PC-9 (cell line): ENCODE measurements at regions not wholly inside any gene's neighbourhood (a gene's known extent, or its start where the extent isn't known, plus 50 kb on each side); places are given as distances from the start of the nearest gene placed in this dataset.
"Not testable (repeated sequence)": the region's sequence is repeated elsewhere in the genome, so short reads cannot be mapped to it uniquely, and the experiment has no call there.

Experiments
- BruUV-seq: library from RNA; stranded (reverse); fragments of 400-500 nt; replicated peaks from 2 replicates; lab custom pipeline; 2021; lab: Mats Ljungman, UMichigan
- CTCF ChIA-PET: fragments of 300-600 bp; sonication (Branson Sonifier 250); formaldehyde crosslinking; loops from one replicate; lab custom pipeline; 2022; ENCODE audit warnings: antibody characterized with exemption; lab: Charles Lee
- POLR2A ChIA-PET: fragments of 300-600 bp; sonication (Branson Sonifier 250); formaldehyde crosslinking; loops from one replicate; lab custom pipeline; 2022; ENCODE audit warnings: antibody characterized with exemption; ENCODE audit not compliant: unreplicated experiment; lab: Charles Lee
- DNase-seq, 2 experiments: peaks; one replicate each; pipeline versions ENCODE4 v3.0.0 to v3.0.0-alpha.2; 2015 to 2022; ENCODE audit warnings: mixed read lengths in 1 of 2
- H2AFZ ChIP-seq: fragments of 200-600 bp; sonication (generic); 2 replicates; pipeline ENCODE4 v1.8.1; 2017; ENCODE audit warnings: antibody characterized with exemption
- H3F3A ChIP-seq: fragments of 200-600 bp; sonication (generic); 2 replicates; pipeline ENCODE4 v1.8.1; 2017; ENCODE audit warnings: antibody characterized with exemption, mild to moderate bottlenecking, low read depth; ENCODE audit not compliant: insufficient read depth
- H3K27ac ChIP-seq: fragments of 200-600 bp; sonication (generic); 2 replicates; pipeline ENCODE4 v1.6.1; 2016; ENCODE audit warnings: mixed run types
- H3K27me3 ChIP-seq: fragments of 200-600 bp; sonication (generic); 2 replicates; pipeline ENCODE4 v1.6.1; 2016; ENCODE audit warnings: low read depth, mixed run types; ENCODE audit not compliant: insufficient read depth
- H3K36me3 ChIP-seq: fragments of 200-600 bp; sonication (generic); 2 replicates; pipeline ENCODE4 v1.6.1; 2016; ENCODE audit warnings: low read depth, mixed run types
- H3K4me1 ChIP-seq: fragments of 200-600 bp; sonication (generic); replicated peaks from 2 replicates; pipeline ENCODE4 v1.6.1; 2016; ENCODE audit warnings: mixed run types; ENCODE audit not compliant: insufficient read depth
- H3K4me2 ChIP-seq: fragments of 200-600 bp; sonication (generic); 2 replicates; pipeline ENCODE4 v1.6.1; 2017; ENCODE audit warnings: mixed run types
- H3K4me3 ChIP-seq: fragments of 200-600 bp; sonication (generic); 2 replicates; pipeline ENCODE4 v1.6.1; 2016; ENCODE audit warnings: mixed run types
- H3K79me2 ChIP-seq: fragments of 200-600 bp; sonication (generic); 2 replicates; pipeline ENCODE4 v1.6.1; 2017; ENCODE audit warnings: low read depth, mixed run types
- H3K9me2 ChIP-seq: fragments of 200-600 bp; sonication (generic); 2 replicates; pipeline ENCODE4 v1.8.1; 2017; ENCODE audit warnings: mild to moderate bottlenecking; ENCODE audit not compliant: insufficient read depth
- H3K9me3 ChIP-seq: fragments of 200-600 bp; sonication (generic); 2 replicates; pipeline ENCODE4 v1.8.1; 2016; ENCODE audit warnings: low read depth; ENCODE audit not compliant: insufficient read depth
- H4K20me1 ChIP-seq: fragments of 200-600 bp; sonication (generic); 2 replicates; pipeline ENCODE4 v1.8.1; 2017; ENCODE audit not compliant: insufficient read depth
- EZH2 ChIP-seq: fragments of 200-600 bp; sonication (generic); IDR thresholded peaks from 2 replicates; pipeline ENCODE4 v1.8.0; 2017; ENCODE audit warnings: antibody characterized with exemption, low read depth
- intact Hi-C: fragments of 100-400 bp; cut with micrococcal nuclease; formaldehyde crosslinking; loops from one replicate; pipeline ENCODE4 v1.10.0; 2022; ENCODE audit not compliant: unreplicated experiment
- TF ChIP-seq, protein P1 (sequence below): fragments of 200-600 bp; sonication (generic); conservative IDR thresholded peaks from 2 replicates; pipeline ENCODE4 v1.6.1; 2017; ENCODE audit warnings: mixed run types, antibody characterized with exemption, mild to moderate bottlenecking, moderate library complexity

DNA sequence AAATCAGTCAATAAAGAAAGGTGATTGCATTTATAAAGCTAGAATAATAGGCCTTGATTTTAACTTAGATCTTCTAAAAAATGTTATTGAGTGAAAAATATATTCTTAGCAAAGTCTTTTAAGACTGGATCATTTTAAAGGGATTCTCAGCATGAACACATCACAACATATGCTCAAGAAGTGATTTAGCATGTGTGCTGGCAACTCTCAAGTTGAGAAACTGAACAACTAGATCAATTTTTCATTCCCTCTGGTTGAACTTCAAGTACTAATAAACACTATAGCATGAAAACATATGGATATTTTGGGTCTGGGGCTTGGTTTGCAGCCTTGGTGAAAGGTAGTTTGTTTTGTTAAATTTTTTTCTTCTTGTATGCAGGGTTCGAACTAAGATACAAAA, 107.8 kb upstream of the PNPT1 start:
- no peak for DNase-seq
- no peak for TF ChIP-seq EZH2
- TF ChIP-seq, protein P1, sequence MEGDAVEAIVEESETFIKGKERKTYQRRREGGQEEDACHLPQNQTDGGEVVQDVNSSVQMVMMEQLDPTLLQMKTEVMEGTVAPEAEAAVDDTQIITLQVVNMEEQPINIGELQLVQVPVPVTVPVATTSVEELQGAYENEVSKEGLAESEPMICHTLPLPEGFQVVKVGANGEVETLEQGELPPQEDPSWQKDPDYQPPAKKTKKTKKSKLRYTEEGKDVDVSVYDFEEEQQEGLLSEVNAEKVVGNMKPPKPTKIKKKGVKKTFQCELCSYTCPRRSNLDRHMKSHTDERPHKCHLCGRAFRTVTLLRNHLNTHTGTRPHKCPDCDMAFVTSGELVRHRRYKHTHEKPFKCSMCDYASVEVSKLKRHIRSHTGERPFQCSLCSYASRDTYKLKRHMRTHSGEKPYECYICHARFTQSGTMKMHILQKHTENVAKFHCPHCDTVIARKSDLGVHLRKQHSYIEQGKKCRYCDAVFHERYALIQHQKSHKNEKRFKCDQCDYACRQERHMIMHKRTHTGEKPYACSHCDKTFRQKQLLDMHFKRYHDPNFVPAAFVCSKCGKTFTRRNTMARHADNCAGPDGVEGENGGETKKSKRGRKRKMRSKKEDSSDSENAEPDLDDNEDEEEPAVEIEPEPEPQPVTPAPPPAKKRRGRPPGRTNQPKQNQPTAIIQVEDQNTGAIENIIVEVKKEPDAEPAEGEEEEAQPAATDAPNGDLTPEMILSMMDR: no peak
- Histone ChIP-seq H4K20me1 (no peaks in the 10 kb centered on the region), H3K9me2 (no peaks in the 10 kb centered on the region), H3K79me2 (no peaks in the 10 kb centered on the region), H3K36me3 (no peaks in the 10 kb centered on the region), H3K9me3 (no peaks in the 10 kb centered on the region), H3F3A (no peaks in the 10 kb centered on the region), H3K4me1 (no peaks in the 10 kb centered on the region), H2AFZ (no peak overlapping the region), H3K27ac (no peak overlapping the region), H3K27me3 (no peaks in the 10 kb centered on the region), H3K4me2 (no peak overlapping the region), H3K4me3 (no peak overlapping the region)
- BruUV-seq: no TSS peak
- CTCF ChIA-PET: no interaction called here
- intact Hi-C loops: no loop called here
- POLR2A ChIA-PET: no interaction called here

DNA sequence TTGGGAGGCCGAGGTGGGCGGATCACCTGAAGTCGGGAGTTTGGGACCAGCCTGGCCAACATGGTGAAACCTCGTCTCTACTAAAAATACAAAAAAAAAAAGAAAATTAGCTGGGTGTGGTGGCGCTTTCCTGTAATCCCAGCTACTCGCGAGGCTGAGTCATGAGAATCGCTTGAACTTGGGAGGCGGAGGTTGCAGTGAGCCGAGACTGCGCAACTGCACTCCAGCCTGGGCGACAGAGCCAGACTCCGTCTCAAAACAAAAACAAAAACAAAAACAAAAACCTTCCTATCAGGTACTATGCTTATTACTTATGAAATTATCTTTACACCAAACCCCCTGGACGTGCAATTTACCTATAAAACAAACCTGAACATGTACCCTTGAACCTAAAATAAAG, 106.0 kb upstream of the PNPT1 start:
- H3K4me3 ChIP-seq, H3K4me2 ChIP-seq, H3K27me3 ChIP-seq, DNase-seq, BruUV-seq, H3K9me3 ChIP-seq, H3K4me1 ChIP-seq, H3K27ac ChIP-seq, POLR2A ChIA-PET, H3K9me2 ChIP-seq, intact Hi-C loops, H3K36me3 ChIP-seq, H2AFZ ChIP-seq, CTCF ChIA-PET, H4K20me1 ChIP-seq, H3F3A ChIP-seq, H3K79me2 ChIP-seq: not testable (repeated sequence)

DNA sequence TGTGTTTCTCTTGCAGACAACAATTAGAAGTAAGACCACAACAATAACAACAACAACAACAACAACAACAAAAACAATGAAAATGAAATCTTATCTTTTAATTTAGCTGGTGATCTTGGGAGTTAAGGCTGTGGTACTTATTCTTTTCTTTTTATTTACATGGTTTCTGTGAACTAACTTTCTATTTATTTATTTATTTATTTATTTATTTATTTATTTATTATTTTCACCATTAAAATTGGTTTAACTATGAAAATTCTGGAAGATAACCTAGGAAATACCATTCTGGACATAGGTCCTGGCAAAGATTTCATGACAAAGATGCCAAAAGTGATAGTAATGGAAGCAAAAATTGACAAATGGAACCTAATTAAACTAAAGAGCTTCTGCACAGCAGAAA, 102.5 kb upstream of the PNPT1 start:
- Histone ChIP-seq H3K36me3 (no peaks in the 10 kb centered on the region), H3K4me3 (no peak overlapping the region), H3K9me3 (no peaks in the 10 kb centered on the region), H3K9me2 (no peaks in the 10 kb centered on the region), H3K27ac (no peak overlapping the region), H3K4me2 (no peak overlapping the region), H4K20me1 (no peaks in the 10 kb centered on the region), H2AFZ (no peak overlapping the region), H3K4me1 (no peaks in the 10 kb centered on the region), H3F3A (no peaks in the 10 kb centered on the region), H3K27me3 (no peaks in the 10 kb centered on the region), H3K79me2 (no peaks in the 10 kb centered on the region)
- TF ChIP-seq EZH2: no peak
- TF ChIP-seq, protein P1: no peak
- no peak for DNase-seq
- intact Hi-C loops: no loop called here
- ChIA-PET POLR2A (no interaction called here), CTCF (no interaction called here)
- BruUV-seq: no TSS peak

DNA sequence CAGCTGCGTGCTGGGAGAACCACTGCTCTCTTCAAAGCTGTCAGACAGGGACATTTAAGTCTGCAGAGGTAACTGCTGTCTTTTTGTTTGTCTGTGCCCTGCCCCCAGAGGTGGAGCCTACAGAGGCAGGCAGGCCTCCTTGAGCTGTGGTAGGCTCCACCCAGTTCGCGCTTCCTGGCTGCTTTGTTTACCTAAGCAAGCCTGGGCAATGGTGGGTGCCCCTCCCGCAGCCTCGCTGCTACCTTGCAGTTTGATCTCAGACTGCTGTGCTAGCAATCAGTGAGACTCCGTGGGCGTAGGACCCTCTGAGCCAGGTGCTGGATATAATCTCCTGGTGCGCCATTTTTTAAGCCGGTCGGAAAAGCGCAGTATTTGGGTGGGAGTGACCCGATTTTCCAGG, 100.0 kb upstream of the PNPT1 start:
- H3K4me2 ChIP-seq, CTCF ChIA-PET, H2AFZ ChIP-seq, intact Hi-C loops, H3K27me3 ChIP-seq, BruUV-seq, DNase-seq, POLR2A ChIA-PET, H3K36me3 ChIP-seq, H3K4me1 ChIP-seq, H3F3A ChIP-seq, H3K27ac ChIP-seq, H4K20me1 ChIP-seq, H3K9me2 ChIP-seq, H3K79me2 ChIP-seq, H3K4me3 ChIP-seq, H3K9me3 ChIP-seq: not testable (repeated sequence)
